ENCODE measurements at regions not wholly inside any gene's neighbourhood (a gene's known extent, or its start where the extent isn't known, plus 50 kb on each side); places are given as distances from the start of the nearest gene placed in this dataset.

GRCh38 chr15:34655326-34655725 lies 71.9 kb upstream of the GOLGA8B start:
- H3K27ac ChIP-seq (ENCODE audit: low read length) = no peak overlapping the region
- no peaks in the 10 kb centered on the region; the same call in 1 of the 2 replicates for H3K27me3 ChIP-seq (ENCODE audit: control insufficient read depth, insufficient read depth, low read length)
- no peak for DNase-seq (ENCODE audit: low read depth, low spot score)
- H3K4me1 ChIP-seq (ENCODE audit: control insufficient read depth, insufficient read depth, low read length) = no peaks in the 10 kb centered on the region
- ChIA-PET CTCF (no interaction called here), POLR2A (no interaction called here)
- no peaks in the 10 kb centered on the region for H3K36me3 ChIP-seq (ENCODE audit: control insufficient read depth, insufficient read depth, low read length)
- TF ChIP-seq TCF7L2 (IDR thresholded peaks at IDR 0.05; ENCODE audit: low read depth, low read length) (no peak), POLR2AphosphoS5 (IDR thresholded peaks at IDR 0.05; ENCODE audit: low read depth, low read length) (no peak), SIN3A (IDR thresholded peaks at IDR 0.05; ENCODE audit: borderline replicate concordance, insufficient read depth, low read depth, low read length) (no peak), CTCF (IDR thresholded peaks at IDR 0.05) (no peak), REST (IDR thresholded peaks at IDR 0.05; ENCODE audit: insufficient read depth in 1 of 2, low read depth in 2 of 2, low read length in 1 of 2) (no peak)
- no peaks in the 10 kb centered on the region for H3K9me3 ChIP-seq (ENCODE audit: control insufficient read depth, insufficient read depth, low read depth, low read length)
- no peak for ATAC-seq
- in situ Hi-C loops (cut with HindIII; ENCODE audit: low pct_unique_long_range_greater_than_20kb, low sequenced_read_pairs) = no loop called here
- no TSS peak for BruUV-seq (replicated peaks)
- intact Hi-C loops (cut with micrococcal nuclease; ENCODE audit: unreplicated experiment) = no loop called here
- no peak overlapping the region for H3K4me3 ChIP-seq (ENCODE audit: low read depth in 2 of 2, low read length in 2 of 2)

GRCh38 chr15:34654625-34655024 lies 71.2 kb upstream of the GOLGA8B start:
- no TSS peak for BruUV-seq (replicated peaks)
- no peak for ATAC-seq
- no peak for DNase-seq (ENCODE audit: low read depth, low spot score)
- Histone ChIP-seq H3K4me3 (ENCODE audit: low read depth in 2 of 2, low read length in 2 of 2) (no peak overlapping the region), H3K4me1 (ENCODE audit: control insufficient read depth, insufficient read depth, low read length) (no peaks in the 10 kb centered on the region), H3K9me3 (ENCODE audit: control insufficient read depth, insufficient read depth, low read depth, low read length) (no peaks in the 10 kb centered on the region), H3K36me3 (ENCODE audit: control insufficient read depth, insufficient read depth, low read length) (no peaks in the 10 kb centered on the region), H3K27ac (ENCODE audit: low read length) (no peak overlapping the region), H3K27me3 (ENCODE audit: control insufficient read depth, insufficient read depth, low read length) (no peaks in the 10 kb centered on the region; the same call in 1 of the 2 replicates)
- no peak for TF ChIP-seq POLR2AphosphoS5 (IDR thresholded peaks at IDR 0.05; ENCODE audit: low read depth, low read length)
- no peak for TF ChIP-seq CTCF (IDR thresholded peaks at IDR 0.05)
- in situ Hi-C loops (cut with HindIII; ENCODE audit: low pct_unique_long_range_greater_than_20kb, low sequenced_read_pairs) (no loop called here), intact Hi-C loops (cut with micrococcal nuclease; ENCODE audit: unreplicated experiment) (no loop called here)
- POLR2A ChIA-PET = no interaction called here
- CTCF ChIA-PET = no interaction called here

GRCh38 chr15:34653992-34654391 lies 70.5 kb upstream of the GOLGA8B start:
- Histone ChIP-seq H3K27ac (ENCODE audit: low read length) (no peak overlapping the region), H3K36me3 (ENCODE audit: control insufficient read depth, insufficient read depth, low read length) (no peaks in the 10 kb centered on the region), H3K4me1 (ENCODE audit: control insufficient read depth, insufficient read depth, low read length) (no peaks in the 10 kb centered on the region), H3K27me3 (ENCODE audit: control insufficient read depth, insufficient read depth, low read length) (no peaks in the 10 kb centered on the region; the same call in 1 of the 2 replicates), H3K4me3 (ENCODE audit: low read depth in 2 of 2, low read length in 2 of 2) (no peak overlapping the region), H3K9me3 (ENCODE audit: control insufficient read depth, insufficient read depth, low read depth, low read length) (no peaks in the 10 kb centered on the region)
- TF ChIP-seq POLR2AphosphoS5 (IDR thresholded peaks at IDR 0.05; ENCODE audit: low read depth, low read length) (no peak), REST (IDR thresholded peaks at IDR 0.05; ENCODE audit: insufficient read depth in 1 of 2, low read depth in 2 of 2, low read length in 1 of 2) (no peak), TCF7L2 (IDR thresholded peaks at IDR 0.05; ENCODE audit: low read depth, low read length) (no peak), CTCF (IDR thresholded peaks at IDR 0.05) (no peak), SIN3A (IDR thresholded peaks at IDR 0.05; ENCODE audit: borderline replicate concordance, insufficient read depth, low read depth, low read length) (no peak)
- DNase-seq (ENCODE audit: low read depth, low spot score) (no peak), ATAC-seq (no peak)
- ChIA-PET CTCF (no interaction called here), POLR2A (no interaction called here)
- no TSS peak for BruUV-seq (replicated peaks)
- in situ Hi-C loops (cut with HindIII; ENCODE audit: low pct_unique_long_range_greater_than_20kb, low sequenced_read_pairs) (no loop called here), intact Hi-C loops (cut with micrococcal nuclease; ENCODE audit: unreplicated experiment) (no loop called here)
